HEK293 (cell line): ENCODE measurements at regions not wholly inside any gene's neighbourhood (a gene's known extent, or its start where the extent isn't known, plus 50 kb on each side); places are given as distances from the start of the nearest gene placed in this dataset.

ENCODE experiments used
- CTCF ChIA-PET: fragments of 350-600 bp; formaldehyde crosslinking; extraction: SDS; loops from one replicate; lab custom pipeline; 2021; ENCODE audit warnings: antibody characterized with exemption; lab: Yijun Ruan, JAX
- POLR2A ChIA-PET: fragments of 300-600 bp; formaldehyde crosslinking; extraction: SDS; loops from one replicate; lab custom pipeline; 2020; ENCODE audit warnings: antibody characterized with exemption, inconsistent platforms; lab: Yijun Ruan, JAX
- H3K27ac ChIP-seq: fragments of 200-500 bp; sonication (Bioruptor generic); 2 replicates; pipeline ENCODE4 v1.5.1; 2014; ENCODE audit warnings: low read depth, low read length, control low read depth, inconsistent platforms; ENCODE audit errors: extremely low read depth
- H3K36me3 ChIP-seq, 2 experiments: fragments of 200-500 bp in 1 of 2; sonication (Bioruptor generic) in 1 of 2; 1 replicate in 1 of 2; 2 replicates in 1 of 2; pipeline ENCODE4 v1.5.1; 2014 to 2017; ENCODE audit warnings: inconsistent platforms in 2 of 2, low read length in 2 of 2; ENCODE audit not compliant: control insufficient read depth in 2 of 2, insufficient read depth in 1 of 2
- H3K4me1 ChIP-seq: fragments of 200-500 bp; sonication (Bioruptor generic); 2 replicates; pipeline ENCODE4 v1.5.1; 2014; ENCODE audit warnings: mild to moderate bottlenecking, low read length, inconsistent platforms; ENCODE audit not compliant: control insufficient read depth, insufficient read depth
- H3K4me3 ChIP-seq: 2 replicates; pipeline ENCODE4 v1.5.1; 2011; ENCODE audit warnings: low read depth, mild to moderate bottlenecking, control low read depth, low read length, moderate library complexity
- H3K9me3 ChIP-seq: fragments of 200-500 bp; sonication (Bioruptor generic); 2 replicates; pipeline ENCODE4 v1.5.1; 2014; ENCODE audit warnings: low read depth, low read length, inconsistent platforms; ENCODE audit not compliant: control insufficient read depth, insufficient read depth
- GLI4 ChIP-seq: fragments of 450-650 bp; formaldehyde crosslinking; IDR thresholded peaks from 2 replicates; pipeline ENCODE4 v1.5.1; 2016; ENCODE audit warnings: missing biosample characterization, missing genetic modification characterization
- HOXA7 ChIP-seq: sonication (generic); formaldehyde crosslinking; IDR thresholded peaks from 2 replicates; pipeline ENCODE4 v1.8.1; 2022; ENCODE audit warnings: missing genetic modification reagents, borderline replicate concordance
- PRDM10 ChIP-seq: fragments of 450-650 bp; formaldehyde crosslinking; IDR thresholded peaks from 2 replicates; pipeline ENCODE4 v1.5.1; 2016; ENCODE audit warnings: missing biosample characterization, missing genetic modification characterization
- ZBTB21 ChIP-seq: fragments of 450-650 bp; formaldehyde crosslinking; IDR thresholded peaks from 2 replicates; pipeline ENCODE4 v1.5.1; 2017; ENCODE audit warnings: missing biosample characterization, missing genetic modification characterization
- ZEB2 ChIP-seq: fragments of 450-650 bp; formaldehyde crosslinking; IDR thresholded peaks from 2 replicates; pipeline ENCODE4 v1.5.1; 2016; ENCODE audit warnings: missing biosample characterization, missing genetic modification characterization
- ZFHX2 ChIP-seq: fragments of 450-650 bp; formaldehyde crosslinking; conservative IDR thresholded peaks from 2 replicates; pipeline ENCODE4 v1.5.1; 2016; ENCODE audit warnings: missing biosample characterization, missing genetic modification characterization
- ZFP69B ChIP-seq: fragments of 450-650 bp; formaldehyde crosslinking; IDR thresholded peaks from 2 replicates; pipeline ENCODE4 v1.5.1; 2016; ENCODE audit warnings: missing biosample characterization, missing genetic modification characterization
- ZNF121 ChIP-seq: fragments of 450-650 bp; formaldehyde crosslinking; IDR thresholded peaks from 2 replicates; pipeline ENCODE4 v1.5.1; 2016; ENCODE audit warnings: missing biosample characterization, missing genetic modification characterization
- ZNF169 ChIP-seq: fragments of 450-650 bp; formaldehyde crosslinking; IDR thresholded peaks from 2 replicates; pipeline ENCODE4 v1.5.1; 2016; ENCODE audit warnings: missing biosample characterization, missing genetic modification characterization
- ZNF175 ChIP-seq: fragments of 450-650 bp; formaldehyde crosslinking; IDR thresholded peaks from 2 replicates; pipeline ENCODE4 v1.5.1; 2016; ENCODE audit warnings: missing biosample characterization, missing genetic modification characterization
- ZNF214 ChIP-seq: fragments of 450-650 bp; formaldehyde crosslinking; IDR thresholded peaks from 2 replicates; pipeline ENCODE4 v1.5.1; 2017; ENCODE audit warnings: missing biosample characterization, mild to moderate bottlenecking, missing genetic modification characterization, borderline replicate concordance
- ZNF221 ChIP-seq: fragments of 450-650 bp; formaldehyde crosslinking; IDR thresholded peaks from 2 replicates; pipeline ENCODE4 v1.5.1; 2017; ENCODE audit warnings: missing biosample characterization, missing genetic modification characterization, borderline replicate concordance
- ZNF248 ChIP-seq: fragments of 450-650 bp; formaldehyde crosslinking; IDR thresholded peaks from 2 replicates; pipeline ENCODE4 v1.5.1; 2017; ENCODE audit warnings: missing biosample characterization, missing genetic modification characterization
- ZNF354C ChIP-seq: fragments of 450-650 bp; formaldehyde crosslinking; IDR thresholded peaks from 2 replicates; pipeline ENCODE4 v1.5.1; 2016; ENCODE audit warnings: missing biosample characterization, missing genetic modification characterization, low read depth, borderline replicate concordance
- ZNF433 ChIP-seq: fragments of 450-650 bp; formaldehyde crosslinking; IDR thresholded peaks from 2 replicates; pipeline ENCODE4 v1.5.1; 2016; ENCODE audit warnings: missing biosample characterization, missing genetic modification characterization, low read depth
- ZNF514 ChIP-seq: fragments of 450-650 bp; formaldehyde crosslinking; IDR thresholded peaks from 2 replicates; pipeline ENCODE4 v1.5.1; 2016; ENCODE audit warnings: missing biosample characterization, missing genetic modification characterization
- ZNF529 ChIP-seq: fragments of 450-650 bp; formaldehyde crosslinking; IDR thresholded peaks from 2 replicates; pipeline ENCODE4 v1.5.1; 2017; ENCODE audit warnings: missing genetic modification characterization, missing biosample characterization; ENCODE audit not compliant: insufficient replicate concordance
- ZNF544 ChIP-seq: fragments of 450-650 bp; formaldehyde crosslinking; IDR thresholded peaks from 2 replicates; pipeline ENCODE4 v1.5.0; 2017; ENCODE audit warnings: missing biosample characterization, missing genetic modification characterization
- ZNF624 ChIP-seq: fragments of 450-650 bp; formaldehyde crosslinking; IDR thresholded peaks from 2 replicates; pipeline ENCODE4 v1.5.1; 2017; ENCODE audit warnings: missing biosample characterization, missing genetic modification characterization
- ZNF658 ChIP-seq: fragments of 450-650 bp; formaldehyde crosslinking; IDR thresholded peaks from 2 replicates; pipeline ENCODE4; 2016; ENCODE audit warnings: missing biosample characterization, missing genetic modification characterization
- ZNF76 ChIP-seq: fragments of 450-650 bp; formaldehyde crosslinking; IDR thresholded peaks from 2 replicates; pipeline ENCODE4; 2016; ENCODE audit warnings: low read depth, missing biosample characterization, missing genetic modification characterization, borderline replicate concordance
- ZNF777 ChIP-seq: fragments of 450-650 bp; formaldehyde crosslinking; IDR thresholded peaks from 2 replicates; pipeline ENCODE4 v1.5.1; 2017; ENCODE audit warnings: missing biosample characterization, missing genetic modification characterization, borderline replicate concordance
- TF ChIP-seq, protein P1 (sequence below): fragments of 450-650 bp; formaldehyde crosslinking; IDR thresholded peaks from 2 replicates; pipeline ENCODE4 v1.5.1; 2016; ENCODE audit warnings: missing biosample characterization, missing genetic modification characterization
- TF ChIP-seq, protein P2 (sequence below): fragments of 450-650 bp; formaldehyde crosslinking; IDR thresholded peaks from 2 replicates; pipeline ENCODE4 v1.5.1; 2016; ENCODE audit warnings: missing biosample characterization, missing genetic modification characterization

GRCh38 chr1:81472387-81472786, 328.3 kb upstream of the ADGRL2 start:
- Histone ChIP-seq H3K27ac (no peak overlapping the region), H3K36me3 (no peaks in the 10 kb centered on the region), H3K9me3 (no peaks in the 10 kb centered on the region), H3K4me1 (no peaks in the 10 kb centered on the region), H3K4me3 (no peak overlapping the region)
- no peak for TF ChIP-seq HOXA7
- TF ChIP-seq ZNF221 (tag by site-specific recombination): no peak
- TF ChIP-seq ZNF248: no peak
- no peak for TF ChIP-seq ZNF658 (tag by site-specific recombination)
- TF ChIP-seq ZEB2: no peak
- TF ChIP-seq, protein P1, sequence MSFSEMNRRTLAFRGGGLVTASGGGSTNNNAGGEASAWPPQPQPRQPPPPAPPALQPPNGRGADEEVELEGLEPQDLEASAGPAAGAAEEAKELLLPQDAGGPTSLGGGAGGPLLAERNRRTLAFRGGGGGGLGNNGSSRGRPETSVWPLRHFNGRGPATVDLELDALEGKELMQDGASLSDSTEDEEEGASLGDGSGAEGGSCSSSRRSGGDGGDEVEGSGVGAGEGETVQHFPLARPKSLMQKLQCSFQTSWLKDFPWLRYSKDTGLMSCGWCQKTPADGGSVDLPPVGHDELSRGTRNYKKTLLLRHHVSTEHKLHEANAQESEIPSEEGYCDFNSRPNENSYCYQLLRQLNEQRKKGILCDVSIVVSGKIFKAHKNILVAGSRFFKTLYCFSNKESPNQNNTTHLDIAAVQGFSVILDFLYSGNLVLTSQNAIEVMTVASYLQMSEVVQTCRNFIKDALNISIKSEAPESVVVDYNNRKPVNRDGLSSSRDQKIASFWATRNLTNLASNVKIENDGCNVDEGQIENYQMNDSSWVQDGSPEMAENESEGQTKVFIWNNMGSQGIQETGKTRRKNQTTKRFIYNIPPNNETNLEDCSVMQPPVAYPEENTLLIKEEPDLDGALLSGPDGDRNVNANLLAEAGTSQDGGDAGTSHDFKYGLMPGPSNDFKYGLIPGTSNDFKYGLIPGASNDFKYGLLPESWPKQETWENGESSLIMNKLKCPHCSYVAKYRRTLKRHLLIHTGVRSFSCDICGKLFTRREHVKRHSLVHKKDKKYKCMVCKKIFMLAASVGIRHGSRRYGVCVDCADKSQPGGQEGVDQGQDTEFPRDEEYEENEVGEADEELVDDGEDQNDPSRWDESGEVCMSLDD (tag by site-specific recombination): no peak
- TF ChIP-seq ZNF175 (tag by site-specific recombination): no peak
- no peak for TF ChIP-seq ZNF354C (tag by site-specific recombination)
- TF ChIP-seq ZNF76: no peak
- CTCF ChIA-PET: interaction anchor here (0.6 to 0.7 kb wide), 3 partner anchors 11 to 1035 kb away, joined by 3 to 5 read pairs (median 4); no protein-coding TSS in a partner anchor
- POLR2A ChIA-PET: no interaction called here

- no peak for TF ChIP-seq ZNF433 (tag by site-specific recombination)
- TF ChIP-seq ZBTB21 (tag by site-specific recombination): no peak
- TF ChIP-seq ZNF658 (tag by site-specific recombination): no peak
- no peak for TF ChIP-seq PRDM10 (tag by site-specific recombination)
- TF ChIP-seq, protein P1 (tag by site-specific recombination): no peak
- TF ChIP-seq ZNF514 (tag by site-specific recombination): no peak
- TF ChIP-seq ZNF214 (tag by site-specific recombination): no peak
- TF ChIP-seq ZNF169 (tag by site-specific recombination): no peak
- no peak for TF ChIP-seq ZNF529 (tag by site-specific recombination)
- TF ChIP-seq ZFP69B (tag by site-specific recombination): no peak
- TF ChIP-seq ZNF121 (tag by site-specific recombination): no peak
- TF ChIP-seq ZFHX2: no peak
- no peak for TF ChIP-seq GLI4 (tag by site-specific recombination)
- no peak for TF ChIP-seq ZNF544 (tag by site-specific recombination)
- no peak for TF ChIP-seq ZNF624 (tag by site-specific recombination)
- TF ChIP-seq, protein P2, sequence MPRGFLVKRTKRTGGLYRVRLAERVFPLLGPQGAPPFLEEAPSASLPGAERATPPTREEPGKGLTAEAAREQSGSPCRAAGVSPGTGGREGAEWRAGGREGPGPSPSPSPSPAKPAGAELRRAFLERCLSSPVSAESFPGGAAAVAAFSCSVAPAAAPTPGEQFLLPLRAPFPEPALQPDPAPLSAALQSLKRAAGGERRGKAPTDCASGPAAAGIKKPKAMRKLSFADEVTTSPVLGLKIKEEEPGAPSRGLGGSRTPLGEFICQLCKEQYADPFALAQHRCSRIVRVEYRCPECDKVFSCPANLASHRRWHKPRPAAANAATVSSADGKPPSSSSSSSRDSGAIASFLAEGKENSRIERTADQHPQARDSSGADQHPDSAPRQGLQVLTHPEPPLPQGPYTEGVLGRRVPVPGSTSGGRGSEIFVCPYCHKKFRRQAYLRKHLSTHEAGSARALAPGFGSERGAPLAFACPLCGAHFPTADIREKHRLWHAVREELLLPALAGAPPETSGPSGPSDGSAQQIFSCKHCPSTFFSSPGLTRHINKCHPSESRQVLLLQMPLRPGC: no peak
- no peak for TF ChIP-seq ZNF777 (tag by site-specific recombination)
- TF ChIP-seq, all 188 proteins: peak for 0
- Histone ChIP-seq H3K9me3 (no peaks in the 10 kb centered on the region), H3K27ac (no peak overlapping the region), H3K4me1 (no peaks in the 10 kb centered on the region), H3K36me3 (no peaks in the 10 kb centered on the region), H3K4me3 (no peak overlapping the region)
- CTCF ChIA-PET: interaction anchor here (0.8 to 1.5 kb wide), 2 partner anchors 42 to 57 kb away, joined by 3 to 8 read pairs; no protein-coding TSS in a partner anchor
- POLR2A ChIA-PET: no interaction called here
These were observed 329.5 kb upstream of the ADGRL2 start for GRCh38 chr1:81471255-81471654.
